CD4-positive, alpha-beta T cell treated with Interferon gamma for 1 hour (primary cell): ENCODE measurements at regions not wholly inside any gene's neighbourhood (a gene's known extent, or its start where the extent isn't known, plus 50 kb on each side); places are given as distances from the start of the nearest gene placed in this dataset.
"Not testable (repeated sequence)": the region's sequence is repeated elsewhere in the genome, so short reads cannot be mapped to it uniquely, and the experiment has no call there.

Experiments
- DNase-seq: peaks from one replicate; pipeline ENCODE4 v3.0.0-alpha.2; 2020

GRCh38 chr9:748861-749497, 92.5 kb upstream of the DMRT1 start:
- DNase-seq, result no peak

- no peak for DNase-seq
Observed at GRCh38 chr9:749716-750115, 91.8 kb upstream of the DMRT1 start.

DNA sequence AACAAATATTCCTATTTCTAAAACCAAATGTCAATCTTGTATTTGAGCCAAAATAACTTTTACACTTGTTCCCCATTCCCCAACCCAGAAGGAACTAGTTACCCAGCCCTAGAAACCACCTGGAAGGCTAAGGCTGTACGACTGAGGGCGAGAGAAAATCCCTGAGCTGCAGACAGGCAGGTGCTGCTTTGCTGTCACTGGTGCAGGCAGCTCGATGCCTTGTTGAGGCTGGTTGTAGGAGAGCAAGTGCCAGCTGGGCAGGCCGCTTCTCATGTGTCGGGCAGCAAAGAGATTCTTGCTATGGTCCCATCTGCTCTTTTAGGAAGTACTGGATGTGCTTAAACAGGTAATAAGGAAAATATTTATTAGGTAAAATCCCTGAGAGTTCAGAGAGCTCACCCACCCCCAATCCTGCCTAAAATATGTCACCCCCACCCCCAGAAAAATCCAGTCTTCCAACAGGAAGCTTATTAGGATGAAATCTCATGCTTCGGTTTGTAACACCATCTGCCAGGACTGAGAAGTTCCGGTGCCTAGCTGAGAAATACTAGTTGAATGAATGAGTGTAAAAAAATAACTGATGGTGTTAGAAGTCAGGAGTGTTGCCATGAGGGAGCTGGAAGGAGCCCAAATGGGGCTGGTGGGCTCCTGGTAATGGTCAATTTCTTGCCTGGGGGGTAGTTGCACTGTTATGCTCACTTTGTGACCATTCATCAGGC, 91.1 kb upstream of the DMRT1 start:
- no peak for DNase-seq

GRCh38 chr9:751137-752051, 90.1 kb upstream of the DMRT1 start:
- no peak for DNase-seq

DNA sequence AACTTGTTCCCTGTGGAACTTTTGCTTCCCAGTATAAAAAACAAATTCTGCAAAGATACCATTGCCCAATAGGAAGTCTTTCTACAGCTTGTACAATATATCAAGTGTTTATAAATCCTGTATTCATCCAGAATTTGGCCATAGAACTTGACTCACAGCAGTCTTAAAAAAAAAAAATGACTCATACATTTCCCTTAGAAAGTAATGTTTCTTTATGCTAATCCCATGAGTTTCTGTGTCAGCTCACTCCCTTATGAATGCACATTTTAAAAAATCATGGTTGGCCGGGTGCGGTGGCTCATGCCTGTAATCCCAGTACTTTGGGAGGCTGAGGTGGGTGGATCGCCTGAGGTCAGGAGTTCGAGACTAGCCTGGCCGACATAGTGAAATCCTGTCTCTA, 89.3 kb upstream of the DMRT1 start:
- no peak for DNase-seq

GRCh38 chr9:752681-753200, 88.8 kb upstream of the DMRT1 start:
- no peak for DNase-seq

DNA sequence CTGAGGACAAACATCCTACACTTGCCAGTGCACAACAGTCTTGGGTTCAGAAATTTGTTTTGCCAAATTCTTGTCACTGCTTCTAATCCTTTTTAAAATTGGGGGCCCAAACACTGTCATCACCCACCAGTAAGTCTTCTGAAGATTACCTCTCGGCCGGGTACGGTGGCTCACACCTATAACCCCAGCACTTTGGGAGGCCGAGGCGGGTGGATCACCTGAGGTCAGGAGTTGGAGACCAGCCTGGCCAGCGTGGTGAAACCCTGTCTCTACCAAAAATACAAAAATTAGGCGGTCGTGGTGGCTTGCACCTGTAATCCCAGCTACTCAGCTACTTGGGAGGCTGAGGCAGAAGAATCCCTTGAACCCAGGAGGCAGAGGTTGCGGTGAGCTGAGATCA, 87.8 kb upstream of the DMRT1 start:
- DNase-seq, result not testable (repeated sequence)

GRCh38 chr9:754150-754931, 87.2 kb upstream of the DMRT1 start:
- DNase-seq, result no peak

DNA sequence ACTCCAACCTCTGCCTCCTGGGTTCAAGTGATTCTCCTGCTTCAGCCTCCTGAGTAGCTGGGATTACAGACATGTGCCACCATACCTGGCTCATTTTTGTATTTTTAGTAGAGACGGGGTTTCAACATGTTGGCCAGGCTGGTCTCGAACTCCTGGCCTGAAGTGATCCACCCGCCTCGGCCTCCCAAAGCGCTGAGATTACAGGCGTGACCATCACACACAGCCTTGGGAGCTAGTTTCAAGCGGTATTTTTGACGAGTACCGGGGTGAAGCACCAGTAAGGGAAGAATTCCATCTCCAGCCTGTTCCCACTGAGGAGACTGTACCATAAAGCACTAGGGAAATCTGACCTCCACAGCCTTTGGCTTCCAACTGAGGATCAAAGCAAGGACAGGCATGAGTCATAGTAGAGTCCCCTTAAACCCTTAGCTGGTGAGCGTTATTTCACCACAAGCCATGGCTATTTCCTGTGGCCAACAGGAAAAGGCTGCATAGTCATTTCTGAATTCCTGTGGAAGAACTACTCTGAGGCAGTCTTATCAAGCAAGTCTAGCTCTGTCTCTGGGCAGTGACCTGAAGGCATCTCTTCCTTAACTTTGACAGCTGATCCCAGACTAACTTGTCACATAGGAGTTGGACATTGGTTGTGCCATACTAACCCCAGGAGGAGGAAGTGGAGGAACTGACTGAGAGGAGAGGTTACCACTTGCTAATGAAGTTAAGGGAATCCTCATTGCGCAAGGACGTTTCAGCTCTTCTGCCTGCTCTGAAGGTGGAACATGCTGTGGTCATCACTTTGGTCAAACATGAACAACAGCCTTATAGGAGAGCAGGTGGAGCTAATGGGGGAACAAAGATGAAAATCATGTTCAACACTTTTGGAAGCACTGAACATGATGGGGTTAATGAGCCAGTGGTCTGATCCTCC, 85.8 kb upstream of the DMRT1 start:
- peak; percentile 3 for DNase-seq

DNA sequence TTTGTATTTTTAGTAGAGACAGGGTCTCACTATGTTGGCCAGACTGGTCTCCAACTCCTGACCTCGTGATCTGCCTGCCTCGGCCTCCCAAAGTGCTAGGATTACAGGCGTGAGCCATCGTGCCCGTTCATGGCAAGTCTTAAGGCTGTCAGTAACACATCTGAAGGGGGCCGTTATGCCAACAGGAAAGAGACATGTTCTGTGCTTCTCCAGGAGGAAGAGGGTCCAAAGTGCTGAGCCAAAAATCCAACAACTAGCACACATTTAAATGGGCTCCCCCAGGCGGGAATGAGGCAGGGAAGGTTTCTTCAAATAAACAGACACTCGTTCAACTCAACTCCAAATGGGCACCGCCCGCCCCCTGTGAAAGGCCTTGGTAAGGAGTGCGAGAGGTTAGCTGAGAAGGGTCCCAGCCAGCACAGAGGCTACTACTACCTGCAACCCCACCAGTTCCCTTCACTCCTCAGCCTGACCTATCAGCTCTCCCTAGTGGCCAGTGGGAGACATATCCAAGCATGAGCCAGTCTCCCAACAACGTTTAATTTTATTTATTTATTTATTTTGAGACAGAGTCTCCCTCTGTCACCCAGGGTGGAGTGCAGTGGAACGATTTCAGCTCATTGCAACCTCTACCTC, 84.1 kb upstream of the DMRT1 start:
- DNase-seq, result no peak

- no peak for DNase-seq
Observed at GRCh38 chr9:758146-758545, 83.4 kb upstream of the DMRT1 start.

GRCh38 chr9:759541-759940, 82.0 kb upstream of the DMRT1 start:
- DNase-seq, result no peak

DNA sequence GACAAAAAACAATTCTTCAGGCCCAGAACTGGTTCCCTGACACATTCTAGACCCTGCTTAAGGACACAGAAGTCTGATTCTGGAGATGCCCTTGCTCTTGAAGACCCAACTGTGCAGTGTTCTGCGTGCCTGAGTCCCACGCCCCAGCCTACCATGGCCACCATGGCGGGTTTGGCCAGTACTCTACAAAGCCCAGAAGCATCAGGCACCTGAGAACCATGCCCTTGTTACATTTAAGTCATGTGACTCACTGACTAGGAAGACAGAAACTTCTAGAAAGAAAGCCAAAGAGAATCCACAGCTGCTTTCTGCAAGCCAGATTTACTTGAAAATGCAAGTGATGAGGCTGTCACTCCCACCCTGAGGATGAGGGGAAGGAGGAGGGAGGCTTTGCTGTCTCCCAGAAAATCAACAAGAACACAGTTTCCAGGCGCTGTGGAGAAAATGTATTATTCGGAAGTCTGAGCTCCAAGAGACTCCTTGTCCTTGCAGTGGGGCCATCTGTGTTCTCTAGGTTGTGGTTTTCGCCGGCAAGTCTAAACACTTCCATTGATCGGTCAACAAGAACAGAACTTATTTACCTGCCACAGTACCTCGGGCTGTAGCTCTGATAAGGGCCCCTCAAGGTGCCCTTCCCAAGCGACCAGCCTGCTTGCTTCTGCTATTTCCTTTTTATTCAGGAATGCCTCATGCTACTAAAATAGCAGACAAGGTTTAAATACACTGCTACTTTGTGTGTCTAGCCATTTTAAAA, 81.3 kb upstream of the DMRT1 start:
- DNase-seq, result no peak

- DNase-seq, result no peak
Observed at GRCh38 chr9:761176-761792, 80.2 kb upstream of the DMRT1 start.

- DNase-seq, result no peak
Observed at GRCh38 chr9:761793-762560, 79.5 kb upstream of the DMRT1 start.

GRCh38 chr9:763692-764091, 77.8 kb upstream of the DMRT1 start:
- no peak for DNase-seq

DNA sequence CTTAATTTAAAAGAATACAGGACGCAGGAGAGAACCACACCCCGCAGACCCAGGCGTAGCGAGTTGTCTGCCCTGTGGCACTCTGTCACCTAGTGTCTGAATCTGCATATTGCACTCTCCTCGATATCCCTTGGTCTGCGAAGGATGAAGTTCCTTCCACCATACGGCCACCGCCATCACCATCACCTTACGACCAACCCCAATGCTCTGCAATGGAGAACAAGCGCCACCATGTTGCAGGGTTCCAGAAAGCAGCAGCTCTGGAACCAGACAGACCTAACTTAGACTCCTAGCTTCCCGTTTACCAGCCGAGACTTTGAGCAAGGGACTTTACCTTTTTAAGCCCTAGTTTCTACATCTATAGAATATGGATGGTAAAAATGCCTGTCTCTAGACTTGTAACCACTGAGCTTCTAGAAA, 77.4 kb upstream of the DMRT1 start:
- peak; percentile 39 for DNase-seq

- DNase-seq, result no peak
Observed at GRCh38 chr9:764986-765385, 76.5 kb upstream of the DMRT1 start.

DNA sequence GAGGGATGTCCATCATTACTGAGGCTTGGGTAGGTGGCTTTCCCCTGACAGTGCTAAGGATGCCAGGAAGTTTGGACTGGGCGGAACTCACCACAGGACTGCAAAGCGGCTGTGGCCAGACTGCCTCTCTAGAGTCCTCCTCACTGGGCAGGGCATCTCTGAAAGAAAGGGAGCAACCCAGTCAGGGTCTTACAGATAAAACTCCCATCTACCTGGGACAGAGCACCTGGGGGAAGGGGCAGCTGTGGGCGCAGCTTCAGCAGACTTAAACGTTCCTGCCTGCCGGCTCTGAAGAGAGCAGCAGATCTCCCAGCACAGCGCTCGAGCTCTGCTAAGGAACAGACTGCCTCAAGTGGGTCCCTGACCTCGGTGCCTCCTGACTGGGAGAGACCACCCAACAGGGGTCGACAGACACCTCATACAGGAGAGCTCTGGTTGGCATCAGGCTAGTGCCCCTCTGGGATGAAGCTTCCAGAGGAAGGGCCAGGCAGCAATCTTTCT, 74.4 kb upstream of the DMRT1 start:
- DNase-seq, result not testable (repeated sequence)
